GM12878 (cell line): ENCODE measurements at regions not wholly inside any gene's neighbourhood (a gene's known extent, or its start where the extent isn't known, plus 50 kb on each side); places are given as distances from the start of the nearest gene placed in this dataset.

Experiments
- BCL3 ChIP-seq: IDR thresholded peaks from 2 replicates; pipeline ENCODE4 v1.6.1; 2011; ENCODE audit warnings: borderline replicate concordance, low read depth, mild to moderate bottlenecking, moderate library complexity, low read length; ENCODE audit not compliant: insufficient read depth, poor library complexity, severe bottlenecking
- CBFB ChIP-seq: IDR thresholded peaks from 2 replicates; pipeline ENCODE4 v1.6.1; 2016; ENCODE audit warnings: antibody characterized with exemption, low read depth
- CTCF ChIP-seq, 3 experiments: IDR thresholded peaks in 2 of 3; conservative IDR thresholded peaks in 1 of 3; 2 replicates each; pipeline ENCODE4 v1.5.1; 2011; ENCODE audit warnings: low read depth in 3 of 3, low read length in 3 of 3, mild to moderate bottlenecking in 3 of 3, control low read depth in 2 of 3, moderate library complexity in 2 of 3, inconsistent platforms in 1 of 3, mixed read lengths in 1 of 3; ENCODE audit not compliant: control insufficient read depth in 2 of 3, insufficient read depth in 1 of 3; ENCODE audit errors: extremely low read depth in 1 of 3
- EP300 ChIP-seq, 2 experiments: fragments of 150-350 bp in 1 of 2; IDR thresholded peaks; 2 replicates each; pipeline ENCODE4 v1.6.1; 2011 to 2012; ENCODE audit warnings: low read depth in 2 of 2, low read length in 2 of 2, borderline replicate concordance in 1 of 2, improper control_type of control experiment in 1 of 2, inconsistent platforms in 1 of 2; ENCODE audit not compliant: control insufficient read depth in 1 of 2
- FOXK2 ChIP-seq: fragments of 450-650 bp; IDR thresholded peaks from 2 replicates; pipeline ENCODE4 v1.6.1; 2017; ENCODE audit warnings: mild to moderate bottlenecking, moderate library complexity
- GATAD2B ChIP-seq: fragments of 450-650 bp; conservative IDR thresholded peaks from 2 replicates; pipeline ENCODE4 v1.6.1; 2017; ENCODE audit warnings: low read depth, mild to moderate bottlenecking, moderate library complexity
- IRF3 ChIP-seq: fragments of 450-650 bp; IDR thresholded peaks from 2 replicates; pipeline ENCODE4 v1.6.1; 2014; ENCODE audit warnings: mild to moderate bottlenecking
- JUNB ChIP-seq: IDR thresholded peaks from 2 replicates; pipeline ENCODE4 v1.6.1; 2016; ENCODE audit warnings: antibody characterized with exemption, mild to moderate bottlenecking
- NFYA ChIP-seq: IDR thresholded peaks from 2 replicates; pipeline ENCODE4 v1.6.1; 2011; ENCODE audit warnings: low read depth, mild to moderate bottlenecking, low read length, improper control_type of control experiment, borderline replicate concordance
- RB1 ChIP-seq: fragments of 450-650 bp; formaldehyde crosslinking; IDR thresholded peaks from 2 replicates; pipeline ENCODE4 v1.6.1; 2017; ENCODE audit warnings: mild to moderate bottlenecking, borderline replicate concordance
- RFX5 ChIP-seq: IDR thresholded peaks from 2 replicates; pipeline ENCODE4 v1.6.1; 2011; ENCODE audit warnings: low read depth, low read length, improper control_type of control experiment
- SIN3A ChIP-seq: IDR thresholded peaks from 2 replicates; pipeline ENCODE4 v1.6.1; 2012; ENCODE audit warnings: low read depth, low read length, improper control_type of control experiment
- SMAD5 ChIP-seq: IDR thresholded peaks from 2 replicates; pipeline ENCODE4 v1.6.1; 2016; ENCODE audit warnings: antibody characterized with exemption, low read depth
- TARDBP ChIP-seq: IDR thresholded peaks from 2 replicates; pipeline ENCODE4 v1.6.1; 2016; ENCODE audit warnings: borderline replicate concordance
- TCF3 ChIP-seq: IDR thresholded peaks from 2 replicates; pipeline ENCODE4 v1.6.1; 2012; ENCODE audit warnings: low read depth, mild to moderate bottlenecking, low read length, borderline replicate concordance; ENCODE audit not compliant: insufficient read depth
- ZNF24 ChIP-seq: fragments of 450-650 bp; IDR thresholded peaks from 2 replicates; pipeline ENCODE4 v1.6.1; 2017; ENCODE audit warnings: antibody characterized with exemption, mild to moderate bottlenecking
- ZNF687 ChIP-seq: fragments of 450-650 bp; IDR thresholded peaks from 2 replicates; pipeline ENCODE4 v1.6.1; 2017; ENCODE audit warnings: mild to moderate bottlenecking, moderate library complexity
- TF ChIP-seq, protein P1 (sequence below): fragments of 450-650 bp; IDR thresholded peaks from 2 replicates; pipeline ENCODE4 v1.6.1; 2017; ENCODE audit warnings: mild to moderate bottlenecking, moderate library complexity

DNA sequence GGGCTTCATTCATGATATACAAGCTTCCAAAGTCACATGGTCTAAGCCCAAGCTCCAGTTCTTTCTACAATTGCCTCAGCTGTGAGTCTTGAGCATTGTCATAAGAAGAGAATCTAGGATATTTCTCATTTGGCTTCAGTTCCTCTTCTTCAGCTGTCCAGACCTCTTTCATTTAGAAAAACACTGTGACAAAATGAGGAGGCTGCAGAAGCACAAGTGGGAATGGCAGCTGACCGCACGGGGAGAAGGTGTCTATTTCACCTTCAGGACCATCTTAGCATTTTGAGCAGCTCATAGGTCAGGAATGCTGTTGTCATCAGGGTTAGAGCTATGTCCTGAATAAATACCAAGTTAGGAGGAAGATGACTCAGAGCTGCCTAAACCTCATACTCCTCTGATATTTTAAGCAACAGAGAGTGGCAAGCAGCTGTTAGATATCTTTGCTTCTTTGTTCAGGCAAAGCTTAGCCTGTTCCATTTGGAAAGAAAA is 390.1 kb upstream of the CITED2 start (continued):
- TF ChIP-seq CTCF (IDR thresholded peaks at IDR 0.05 in 2 of 3, conservative IDR thresholded peaks at IDR 0.05 in 1 of 3; ENCODE audit: control insufficient read depth in 2 of 3, extremely low read depth in 1 of 3, insufficient read depth in 1 of 3, low read depth in 3 of 3, low read length in 3 of 3) (no peak), ZNF687 (no peak), EP300 (IDR thresholded peaks at IDR 0.05; ENCODE audit: borderline replicate concordance in 1 of 2, control insufficient read depth in 1 of 2, low read depth in 2 of 2, low read length in 2 of 2) (peak in 1 of 2 experiments; percentile 41; a peak in 1 of 4 replicates), RFX5 (no peak), TCF3 (0 out of 2 replicates have a peak, but pooled peaks have one; percentile 10), TARDBP (no peak), ZNF24 (no peak), CBFB (no peak), IRF3 (no peak), RB1 (no peak), SIN3A (no peak), NFYA (no peak), GATAD2B (0 out of 2 replicates have a peak, but pooled peaks have one; percentile 44), SMAD5 (no peak), JUNB (no peak; the same call in 1 of the 2 replicates), FOXK2 (no peak), BCL3 (no peak)
- TF ChIP-seq, protein P1, sequence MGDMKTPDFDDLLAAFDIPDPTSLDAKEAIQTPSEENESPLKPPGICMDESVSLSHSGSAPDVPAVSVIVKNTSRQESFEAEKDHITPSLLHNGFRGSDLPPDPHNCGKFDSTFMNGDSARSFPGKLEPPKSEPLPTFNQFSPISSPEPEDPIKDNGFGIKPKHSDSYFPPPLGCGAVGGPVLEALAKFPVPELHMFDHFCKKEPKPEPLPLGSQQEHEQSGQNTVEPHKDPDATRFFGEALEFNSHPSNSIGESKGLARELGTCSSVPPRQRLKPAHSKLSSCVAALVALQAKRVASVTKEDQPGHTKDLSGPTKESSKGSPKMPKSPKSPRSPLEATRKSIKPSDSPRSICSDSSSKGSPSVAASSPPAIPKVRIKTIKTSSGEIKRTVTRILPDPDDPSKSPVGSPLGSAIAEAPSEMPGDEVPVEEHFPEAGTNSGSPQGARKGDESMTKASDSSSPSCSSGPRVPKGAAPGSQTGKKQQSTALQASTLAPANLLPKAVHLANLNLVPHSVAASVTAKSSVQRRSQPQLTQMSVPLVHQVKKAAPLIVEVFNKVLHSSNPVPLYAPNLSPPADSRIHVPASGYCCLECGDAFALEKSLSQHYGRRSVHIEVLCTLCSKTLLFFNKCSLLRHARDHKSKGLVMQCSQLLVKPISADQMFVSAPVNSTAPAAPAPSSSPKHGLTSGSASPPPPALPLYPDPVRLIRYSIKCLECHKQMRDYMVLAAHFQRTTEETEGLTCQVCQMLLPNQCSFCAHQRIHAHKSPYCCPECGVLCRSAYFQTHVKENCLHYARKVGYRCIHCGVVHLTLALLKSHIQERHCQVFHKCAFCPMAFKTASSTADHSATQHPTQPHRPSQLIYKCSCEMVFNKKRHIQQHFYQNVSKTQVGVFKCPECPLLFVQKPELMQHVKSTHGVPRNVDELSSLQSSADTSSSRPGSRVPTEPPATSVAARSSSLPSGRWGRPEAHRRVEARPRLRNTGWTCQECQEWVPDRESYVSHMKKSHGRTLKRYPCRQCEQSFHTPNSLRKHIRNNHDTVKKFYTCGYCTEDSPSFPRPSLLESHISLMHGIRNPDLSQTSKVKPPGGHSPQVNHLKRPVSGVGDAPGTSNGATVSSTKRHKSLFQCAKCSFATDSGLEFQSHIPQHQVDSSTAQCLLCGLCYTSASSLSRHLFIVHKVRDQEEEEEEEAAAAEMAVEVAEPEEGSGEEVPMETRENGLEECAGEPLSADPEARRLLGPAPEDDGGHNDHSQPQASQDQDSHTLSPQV: no peak
